G401.6 (cell line): ENCODE measurements at regions not wholly inside any gene's neighbourhood (a gene's known extent, or its start where the extent isn't known, plus 50 kb on each side); places are given as distances from the start of the nearest gene placed in this dataset.

Experiments used
- FAIRE-seq: peaks from 2 replicates; lab custom pipeline; 2012; peaks lifted over from hg19 to GRCh38; lab: Jason Lieb, UNC

GRCh38 chr10:52651293-52651692 lies 121.3 kb downstream of the MBL2 start:
- no peak for FAIRE-seq

GRCh38 chr10:52652431-52653262 lies 119.9 kb downstream of the MBL2 start:
- FAIRE-seq, result no peak

- no peak for FAIRE-seq
These were observed 119.2 kb downstream of the MBL2 start for GRCh38 chr10:52653263-52653909.

- no peak for FAIRE-seq
These were observed 118.4 kb downstream of the MBL2 start for GRCh38 chr10:52654201-52654600.

- no peak for FAIRE-seq
These were observed 114.5 kb downstream of the MBL2 start for GRCh38 chr10:52658112-52658511.

- FAIRE-seq, result no peak
These were observed 113.5 kb downstream of the MBL2 start for GRCh38 chr10:52659085-52659484.

GRCh38 chr10:52662256-52662655 lies 110.3 kb downstream of the MBL2 start:
- no peak for FAIRE-seq

- FAIRE-seq, result no peak
These were observed 109.4 kb downstream of the MBL2 start for GRCh38 chr10:52663161-52663560.

GRCh38 chr10:52664629-52665028 lies 108.0 kb downstream of the MBL2 start:
- FAIRE-seq, result no peak

GRCh38 chr10:52665821-52666220 lies 106.8 kb downstream of the MBL2 start:
- FAIRE-seq, result no peak

- no peak for FAIRE-seq
These were observed 105.7 kb downstream of the MBL2 start for GRCh38 chr10:52666931-52667330.

GRCh38 chr10:52668024-52668423 lies 104.6 kb downstream of the MBL2 start:
- no peak for FAIRE-seq

GRCh38 chr10:52672880-52673279 lies 99.7 kb downstream of the MBL2 start:
- FAIRE-seq, result no peak

- FAIRE-seq, result no peak
These were observed 99.1 kb downstream of the MBL2 start for GRCh38 chr10:52673468-52673867.

- FAIRE-seq, result no peak
These were observed 98.1 kb downstream of the MBL2 start for GRCh38 chr10:52674474-52674873.

- FAIRE-seq, result no peak
These were observed 95.5 kb downstream of the MBL2 start for GRCh38 chr10:52677086-52677485.

GRCh38 chr10:52678611-52679010 lies 94.0 kb downstream of the MBL2 start:
- no peak for FAIRE-seq

- no peak for FAIRE-seq
These were observed 93.5 kb downstream of the MBL2 start for GRCh38 chr10:52679117-52679516.

GRCh38 chr10:52682766-52683165 lies 89.8 kb downstream of the MBL2 start:
- FAIRE-seq, result no peak

- FAIRE-seq, result no peak
These were observed 88.8 kb downstream of the MBL2 start for GRCh38 chr10:52683776-52684175.

GRCh38 chr10:52688899-52689298 lies 83.7 kb downstream of the MBL2 start:
- no peak for FAIRE-seq

GRCh38 chr10:52696232-52696631 lies 76.4 kb downstream of the MBL2 start:
- FAIRE-seq, result no peak

GRCh38 chr10:52701647-52702046 lies 70.9 kb downstream of the MBL2 start:
- FAIRE-seq, result no peak

GRCh38 chr10:52703451-52703850 lies 69.1 kb downstream of the MBL2 start:
- FAIRE-seq, result no peak
